GM19193 (cell line): ENCODE measurements at regions not wholly inside any gene's neighbourhood (a gene's known extent, or its start where the extent isn't known, plus 50 kb on each side); places are given as distances from the start of the nearest gene placed in this dataset.

Source experiments
- POLR2A ChIP-seq: IDR thresholded peaks from 4 replicates; pipeline ENCODE4 v1.6.1; 2011; ENCODE audit not compliant: insufficient read depth, insufficient read length; ENCODE audit errors: extremely low read depth

- TF ChIP-seq POLR2A = no peak
Observed at GRCh38 chr2:64795024-64795592, 141.4 kb upstream of the SERTAD2 start.

- no peak for TF ChIP-seq POLR2A
Observed at GRCh38 chr2:64796926-64797325, 143.2 kb upstream of the SERTAD2 start.

GRCh38 chr2:64797881-64798575, 144.3 kb upstream of the SERTAD2 start:
- TF ChIP-seq POLR2A = no peak

GRCh38 chr2:64799592-64800252, 146.0 kb upstream of the SERTAD2 start:
- TF ChIP-seq POLR2A = no peak

GRCh38 chr2:64803776-64804175, 150.1 kb upstream of the SERTAD2 start:
- no peak for TF ChIP-seq POLR2A

GRCh38 chr2:64804651-64805050, 150.9 kb upstream of the SERTAD2 start:
- no peak for TF ChIP-seq POLR2A

- TF ChIP-seq POLR2A = no peak
Observed at GRCh38 chr2:64807417-64807816, 153.7 kb upstream of the SERTAD2 start.

- TF ChIP-seq POLR2A = no peak
Observed at GRCh38 chr2:64808092-64808491, 154.4 kb upstream of the SERTAD2 start.

- no peak for TF ChIP-seq POLR2A
Observed at GRCh38 chr2:64808754-64809153, 155.0 kb upstream of the SERTAD2 start.

GRCh38 chr2:64809216-64809615, 155.5 kb upstream of the SERTAD2 start:
- no peak for TF ChIP-seq POLR2A

- no peak for TF ChIP-seq POLR2A
Observed at GRCh38 chr2:64812285-64812684, 158.6 kb upstream of the SERTAD2 start.

GRCh38 chr2:64814007-64814406, 160.3 kb upstream of the SERTAD2 start:
- no peak for TF ChIP-seq POLR2A

- TF ChIP-seq POLR2A = no peak
Observed at GRCh38 chr2:64817453-64817852, 163.7 kb upstream of the SERTAD2 start.

GRCh38 chr2:64818664-64819060, 164.9 kb upstream of the SERTAD2 start:
- no peak for TF ChIP-seq POLR2A

GRCh38 chr2:64819361-64819760, 165.6 kb upstream of the SERTAD2 start:
- TF ChIP-seq POLR2A = no peak
